ENCODE measurements at regions not wholly inside any gene's neighbourhood (a gene's known extent, or its start where the extent isn't known, plus 50 kb on each side); places are given as distances from the start of the nearest gene placed in this dataset.

GRCh38 chr2:82215212-82215611 lies 1910.7 kb upstream of the LRRTM1 start:
- TF ChIP-seq GATA3 (IDR thresholded peaks at IDR 0.05; ENCODE audit: low read depth, low read length) = no peak
- TF ChIP-seq GATA2 (IDR thresholded peaks at IDR 0.05; ENCODE audit: low read depth, low read length) = no peak

- TF ChIP-seq GATA3 (IDR thresholded peaks at IDR 0.05; ENCODE audit: low read depth, low read length) (no peak), GATA2 (IDR thresholded peaks at IDR 0.05; ENCODE audit: low read depth, low read length) (no peak)
Measured at GRCh38 chr2:82199493-82199852, 1894.9 kb upstream of the LRRTM1 start.

- TF ChIP-seq GATA3 (IDR thresholded peaks at IDR 0.05; ENCODE audit: low read depth, low read length) (no peak), GATA2 (IDR thresholded peaks at IDR 0.05; ENCODE audit: low read depth, low read length) (no peak)
Measured at GRCh38 chr2:82198809-82199492, 1894.4 kb upstream of the LRRTM1 start.

GRCh38 chr2:82182270-82182669 lies 1877.7 kb upstream of the LRRTM1 start:
- TF ChIP-seq GATA3 (IDR thresholded peaks at IDR 0.05; ENCODE audit: low read depth, low read length) = no peak
- no peak for TF ChIP-seq GATA2 (IDR thresholded peaks at IDR 0.05; ENCODE audit: low read depth, low read length)

- TF ChIP-seq GATA2 (IDR thresholded peaks at IDR 0.05; ENCODE audit: low read depth, low read length) = no peak
- no peak for TF ChIP-seq GATA3 (IDR thresholded peaks at IDR 0.05; ENCODE audit: low read depth, low read length)
Measured at GRCh38 chr2:82172483-82172882, 1867.9 kb upstream of the LRRTM1 start.

GRCh38 chr2:82169379-82169778 lies 1864.8 kb upstream of the LRRTM1 start:
- TF ChIP-seq GATA2 (IDR thresholded peaks at IDR 0.05; ENCODE audit: low read depth, low read length) (no peak), GATA3 (IDR thresholded peaks at IDR 0.05; ENCODE audit: low read depth, low read length) (no peak)

GRCh38 chr2:82165377-82165776 lies 1860.8 kb upstream of the LRRTM1 start:
- no peak for TF ChIP-seq GATA3 (IDR thresholded peaks at IDR 0.05; ENCODE audit: low read depth, low read length)
- TF ChIP-seq GATA2 (IDR thresholded peaks at IDR 0.05; ENCODE audit: low read depth, low read length) = no peak

GRCh38 chr2:82158150-82158549 lies 1853.6 kb upstream of the LRRTM1 start:
- TF ChIP-seq GATA3 (IDR thresholded peaks at IDR 0.05; ENCODE audit: low read depth, low read length) (no peak), GATA2 (IDR thresholded peaks at IDR 0.05; ENCODE audit: low read depth, low read length) (no peak)

GRCh38 chr2:82155469-82155868 lies 1850.9 kb upstream of the LRRTM1 start:
- no peak for TF ChIP-seq GATA2 (IDR thresholded peaks at IDR 0.05; ENCODE audit: low read depth, low read length)
- no peak for TF ChIP-seq GATA3 (IDR thresholded peaks at IDR 0.05; ENCODE audit: low read depth, low read length)

GRCh38 chr2:82143343-82143742 lies 1838.8 kb upstream of the LRRTM1 start:
- TF ChIP-seq GATA3 (IDR thresholded peaks at IDR 0.05; ENCODE audit: low read depth, low read length) = peak; percentile 52
- no peak for TF ChIP-seq GATA2 (IDR thresholded peaks at IDR 0.05; ENCODE audit: low read depth, low read length)

- no peak for TF ChIP-seq GATA3 (IDR thresholded peaks at IDR 0.05; ENCODE audit: low read depth, low read length)
- no peak for TF ChIP-seq GATA2 (IDR thresholded peaks at IDR 0.05; ENCODE audit: low read depth, low read length)
Measured at GRCh38 chr2:82139979-82140611, 1835.5 kb upstream of the LRRTM1 start.

- TF ChIP-seq GATA2 (IDR thresholded peaks at IDR 0.05; ENCODE audit: low read depth, low read length) = no peak
- TF ChIP-seq GATA3 (IDR thresholded peaks at IDR 0.05; ENCODE audit: low read depth, low read length) = no peak
Measured at GRCh38 chr2:82137441-82137840, 1832.9 kb upstream of the LRRTM1 start.

- TF ChIP-seq GATA3 (IDR thresholded peaks at IDR 0.05; ENCODE audit: low read depth, low read length) (no peak), GATA2 (IDR thresholded peaks at IDR 0.05; ENCODE audit: low read depth, low read length) (no peak)
Measured at GRCh38 chr2:82128051-82128450, 1823.5 kb upstream of the LRRTM1 start.

GRCh38 chr2:82124629-82125028 lies 1820.1 kb upstream of the LRRTM1 start:
- TF ChIP-seq GATA2 (IDR thresholded peaks at IDR 0.05; ENCODE audit: low read depth, low read length) = no peak
- no peak for TF ChIP-seq GATA3 (IDR thresholded peaks at IDR 0.05; ENCODE audit: low read depth, low read length)

- TF ChIP-seq GATA3 (IDR thresholded peaks at IDR 0.05; ENCODE audit: low read depth, low read length) (no peak), GATA2 (IDR thresholded peaks at IDR 0.05; ENCODE audit: low read depth, low read length) (no peak)
Measured at GRCh38 chr2:82120654-82121053, 1816.1 kb upstream of the LRRTM1 start.

Measured in SH-SY5Y (cell line).